ENCODE measurements at regions not wholly inside any gene's neighbourhood (a gene's known extent, or its start where the extent isn't known, plus 50 kb on each side); places are given as distances from the start of the nearest gene placed in this dataset.

DNA sequence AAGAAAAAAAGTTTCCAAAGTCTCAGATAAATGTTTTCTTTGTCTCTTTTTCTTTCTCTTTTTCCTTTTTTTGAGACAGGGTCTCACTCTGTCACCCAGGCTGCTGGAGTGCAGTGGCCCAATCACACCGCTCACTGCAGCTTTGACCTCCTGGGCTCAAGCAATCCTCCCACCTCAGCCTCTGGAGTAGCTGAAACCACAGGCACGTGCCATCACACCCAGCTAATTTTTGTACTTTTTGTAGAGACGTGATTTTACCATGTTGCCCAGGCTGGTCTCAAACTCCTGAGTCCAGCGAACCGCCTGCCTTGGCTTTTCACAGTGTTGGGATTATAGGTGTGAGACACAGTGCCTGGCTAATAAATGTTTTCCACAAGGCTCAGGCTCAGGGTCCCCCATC is 53.3 kb upstream of the KSR1 start:
- TF ChIP-seq POLR2AphosphoS5 (IDR thresholded peaks at IDR 0.05) (no peak), POLR2A (IDR thresholded peaks at IDR 0.05) (no peak), EP300 (IDR thresholded peaks at IDR 0.05) (no peak)
- TF ChIP-seq, protein P1, sequence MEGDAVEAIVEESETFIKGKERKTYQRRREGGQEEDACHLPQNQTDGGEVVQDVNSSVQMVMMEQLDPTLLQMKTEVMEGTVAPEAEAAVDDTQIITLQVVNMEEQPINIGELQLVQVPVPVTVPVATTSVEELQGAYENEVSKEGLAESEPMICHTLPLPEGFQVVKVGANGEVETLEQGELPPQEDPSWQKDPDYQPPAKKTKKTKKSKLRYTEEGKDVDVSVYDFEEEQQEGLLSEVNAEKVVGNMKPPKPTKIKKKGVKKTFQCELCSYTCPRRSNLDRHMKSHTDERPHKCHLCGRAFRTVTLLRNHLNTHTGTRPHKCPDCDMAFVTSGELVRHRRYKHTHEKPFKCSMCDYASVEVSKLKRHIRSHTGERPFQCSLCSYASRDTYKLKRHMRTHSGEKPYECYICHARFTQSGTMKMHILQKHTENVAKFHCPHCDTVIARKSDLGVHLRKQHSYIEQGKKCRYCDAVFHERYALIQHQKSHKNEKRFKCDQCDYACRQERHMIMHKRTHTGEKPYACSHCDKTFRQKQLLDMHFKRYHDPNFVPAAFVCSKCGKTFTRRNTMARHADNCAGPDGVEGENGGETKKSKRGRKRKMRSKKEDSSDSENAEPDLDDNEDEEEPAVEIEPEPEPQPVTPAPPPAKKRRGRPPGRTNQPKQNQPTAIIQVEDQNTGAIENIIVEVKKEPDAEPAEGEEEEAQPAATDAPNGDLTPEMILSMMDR (IDR thresholded peaks at IDR 0.05): no peak

Data from gastroesophageal sphincter (tissue), 3 donors.